HG02678 (cell line): ENCODE measurements at regions not wholly inside any gene's neighbourhood (a gene's known extent, or its start where the extent isn't known, plus 50 kb on each side); places are given as distances from the start of the nearest gene placed in this dataset.
"Not testable (repeated sequence)": the region's sequence is repeated elsewhere in the genome, so short reads cannot be mapped to it uniquely, and the experiment has no call there.

ENCODE experiments used
- ATAC-seq: cut with Tn5 transposase; IDR thresholded peaks from one replicate; pipeline ENCODE4 v1.9.1; 2021; ENCODE audit warnings: mild to moderate bottlenecking, moderate library complexity; ENCODE audit not compliant: unreplicated experiment

GRCh38 chr6:82573254-82573972 lies 209.8 kb downstream of the TPBG start:
- no peak for ATAC-seq

- no peak for ATAC-seq
Measured at GRCh38 chr6:82576284-82576683, 212.7 kb downstream of the TPBG start.

- no peak for ATAC-seq
Measured at GRCh38 chr6:82584194-82584695, 220.6 kb downstream of the TPBG start.

GRCh38 chr6:82584856-82585255 lies 221.2 kb downstream of the TPBG start:
- ATAC-seq: no peak

GRCh38 chr6:82588020-82588419 lies 224.4 kb downstream of the TPBG start:
- ATAC-seq: no peak

GRCh38 chr6:82588859-82589412 lies 225.3 kb downstream of the TPBG start:
- ATAC-seq: no peak

GRCh38 chr6:82589509-82590206 lies 226.0 kb downstream of the TPBG start:
- peak; percentile 68 for ATAC-seq

- ATAC-seq: no peak
Measured at GRCh38 chr6:82597201-82597600, 233.6 kb downstream of the TPBG start.

GRCh38 chr6:82602776-82603175 lies 239.2 kb downstream of the TPBG start:
- no peak for ATAC-seq

- ATAC-seq: no peak
Measured at GRCh38 chr6:82603871-82604270, 240.3 kb downstream of the TPBG start.

GRCh38 chr6:82607998-82608725 lies 244.5 kb downstream of the TPBG start:
- no peak for ATAC-seq

- no peak for ATAC-seq
Measured at GRCh38 chr6:82608781-82609180, 245.2 kb downstream of the TPBG start.

- ATAC-seq: no peak
Measured at GRCh38 chr6:82611751-82612150, 248.1 kb downstream of the TPBG start.

GRCh38 chr6:82612475-82613039 lies 248.9 kb downstream of the TPBG start:
- no peak for ATAC-seq

- no peak for ATAC-seq
Measured at GRCh38 chr6:82614518-82614917, 250.9 kb downstream of the TPBG start.

GRCh38 chr6:82616386-82617028 lies 252.9 kb downstream of the TPBG start:
- ATAC-seq: no peak

- ATAC-seq: no peak
Measured at GRCh38 chr6:82617648-82618047, 254.0 kb downstream of the TPBG start.

GRCh38 chr6:82619573-82619972 lies 256.0 kb downstream of the TPBG start:
- no peak for ATAC-seq

- no peak for ATAC-seq
Measured at GRCh38 chr6:82622461-82622860, 258.8 kb downstream of the TPBG start.

GRCh38 chr6:82624251-82624650 lies 260.6 kb downstream of the TPBG start:
- no peak for ATAC-seq

- ATAC-seq: not testable (repeated sequence)
Measured at GRCh38 chr6:82626946-82627345, 263.3 kb downstream of the TPBG start.
